ENCODE measurements at regions not wholly inside any gene's neighbourhood (a gene's known extent, or its start where the extent isn't known, plus 50 kb on each side); places are given as distances from the start of the nearest gene placed in this dataset.
"Not testable (repeated sequence)": the region's sequence is repeated elsewhere in the genome, so short reads cannot be mapped to it uniquely, and the experiment has no call there.

- DNase-seq = no peak
These were observed 283.1 kb upstream of the CYRIA start for GRCh38 chr2:16948710-16949109.

- no peak for DNase-seq
These were observed 282.4 kb upstream of the CYRIA start for GRCh38 chr2:16948053-16948452.

DNA sequence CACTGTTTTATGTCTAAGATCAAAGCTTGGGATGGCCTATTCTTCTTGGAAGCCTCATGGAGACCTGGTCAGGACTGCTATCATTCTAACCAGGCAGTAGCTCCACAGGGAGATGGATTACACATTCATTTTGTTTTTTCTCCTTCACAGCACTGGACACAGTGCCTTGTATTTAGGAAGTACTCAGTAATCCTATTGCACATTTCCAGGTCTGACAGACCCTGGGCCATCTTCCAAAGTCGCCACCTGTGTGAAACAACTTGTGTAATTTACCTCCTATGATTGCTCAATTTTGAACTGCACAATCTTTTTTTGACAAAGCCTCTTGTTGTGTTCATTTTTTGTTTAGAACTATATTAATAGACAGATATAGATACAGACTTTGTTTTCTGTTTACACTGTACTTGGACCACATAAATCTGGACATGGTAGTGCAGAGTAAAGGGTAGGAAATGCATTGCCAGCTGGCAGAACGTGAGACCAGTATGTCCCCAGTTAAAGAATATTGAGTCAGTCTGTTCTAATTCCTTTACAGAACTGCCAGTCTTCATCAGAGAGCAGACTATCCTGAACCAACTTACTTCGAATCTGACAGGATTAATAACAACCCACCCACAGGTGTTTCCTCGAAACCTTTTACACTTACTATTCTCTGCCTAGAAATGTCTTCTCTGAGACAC, 277.8 kb upstream of the CYRIA start:
- DNase-seq = no peak

DNA sequence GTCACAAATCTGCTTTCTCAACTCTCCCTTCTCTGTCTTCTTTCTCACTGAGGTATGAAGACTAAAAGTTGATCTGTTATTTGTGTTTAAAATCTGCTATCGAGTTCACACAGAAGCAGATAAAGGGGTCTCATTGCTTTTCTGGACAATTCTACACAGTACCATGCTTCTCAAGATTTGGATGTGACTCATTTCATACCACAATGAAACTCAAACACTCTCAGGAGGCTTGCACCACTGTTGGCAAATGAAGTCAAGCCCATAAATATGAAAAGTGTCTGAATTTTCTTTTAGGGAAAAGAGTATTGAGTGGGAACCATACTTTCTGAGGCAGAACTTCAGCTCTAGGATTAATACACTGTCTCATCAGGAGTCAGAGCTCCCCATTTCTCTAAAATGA, 274.6 kb upstream of the CYRIA start:
- no peak for DNase-seq

DNA sequence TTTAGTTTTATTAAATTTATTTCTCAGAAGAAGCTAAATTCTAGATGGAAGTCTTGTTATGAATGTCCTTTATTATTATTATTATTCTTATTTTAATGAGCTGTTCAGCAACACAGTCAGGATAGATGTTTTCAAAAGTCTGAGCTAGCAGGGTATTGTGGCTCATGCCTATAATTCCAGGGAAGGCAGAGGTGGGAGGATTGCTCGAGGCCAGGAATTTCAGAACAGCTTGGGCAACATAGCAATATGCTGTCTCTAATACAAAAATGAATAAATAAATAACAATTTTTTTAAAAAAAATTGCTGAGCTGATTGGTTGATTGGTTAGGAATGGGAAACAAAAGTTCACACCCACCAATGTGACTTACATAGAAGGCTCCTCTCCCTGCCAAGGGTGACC, 274.1 kb upstream of the CYRIA start:
- DNase-seq = no peak

DNA sequence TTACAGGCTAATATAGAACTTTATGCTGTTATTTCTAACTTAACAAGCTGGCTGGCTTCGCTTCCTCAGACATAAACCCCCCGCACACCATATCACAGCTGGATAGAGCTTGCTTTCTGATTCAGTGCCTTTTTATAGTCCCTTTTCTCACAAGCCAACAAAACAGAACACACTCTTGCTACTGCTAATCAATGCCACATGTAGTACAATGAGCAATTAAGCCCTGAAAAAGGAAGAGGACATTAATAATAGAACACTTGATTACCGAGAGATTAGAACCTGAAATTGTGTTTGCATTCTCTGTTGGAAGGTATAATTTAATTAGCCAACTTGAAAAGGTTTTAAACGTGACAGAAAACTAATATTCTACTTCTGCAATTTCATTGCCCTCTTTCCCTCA, 267.7 kb upstream of the CYRIA start:
- DNase-seq = no peak

GRCh38 chr2:16932826-16933225, 267.2 kb upstream of the CYRIA start:
- no peak for DNase-seq

DNA sequence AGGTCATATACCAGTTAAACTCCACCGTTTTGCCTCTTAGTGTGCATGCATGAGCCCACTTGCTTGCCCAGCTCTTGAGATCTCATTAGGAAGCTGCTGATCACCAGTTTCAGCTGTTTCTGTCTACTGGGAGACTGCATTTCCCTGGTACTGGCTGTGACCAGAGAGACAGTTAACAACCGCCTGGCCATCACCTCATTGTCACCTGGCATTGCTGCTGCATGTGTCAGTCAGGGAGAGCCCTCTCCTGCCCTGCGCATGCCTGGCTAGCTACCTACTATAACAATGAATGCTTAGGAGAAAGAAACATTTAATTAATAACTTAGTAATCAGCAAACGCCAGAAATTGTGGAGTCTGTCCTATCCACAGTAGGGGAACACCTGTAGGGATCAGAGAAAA, 265.8 kb upstream of the CYRIA start:
- no peak for DNase-seq

GRCh38 chr2:16927398-16927797, 261.8 kb upstream of the CYRIA start:
- no peak for DNase-seq

DNA sequence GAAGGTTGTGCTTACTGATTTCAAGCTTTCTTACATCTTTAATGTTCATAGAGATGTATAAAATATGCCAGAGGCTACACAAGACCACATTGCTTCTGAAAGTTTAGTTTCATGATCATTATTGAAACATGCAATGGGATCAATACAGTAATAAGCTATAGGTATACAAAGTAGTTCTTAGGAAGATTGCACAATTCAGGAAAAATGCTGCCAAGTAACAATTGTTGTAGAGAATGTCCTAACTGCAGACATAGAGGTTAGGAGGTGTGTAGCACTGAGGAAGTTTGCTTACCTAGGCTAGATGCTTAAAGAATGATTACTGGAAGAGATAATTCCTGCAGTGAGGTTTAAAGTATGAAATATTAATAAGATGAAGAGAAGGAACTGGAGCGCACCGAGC, 259.5 kb upstream of the CYRIA start:
- DNase-seq = no peak

DNA sequence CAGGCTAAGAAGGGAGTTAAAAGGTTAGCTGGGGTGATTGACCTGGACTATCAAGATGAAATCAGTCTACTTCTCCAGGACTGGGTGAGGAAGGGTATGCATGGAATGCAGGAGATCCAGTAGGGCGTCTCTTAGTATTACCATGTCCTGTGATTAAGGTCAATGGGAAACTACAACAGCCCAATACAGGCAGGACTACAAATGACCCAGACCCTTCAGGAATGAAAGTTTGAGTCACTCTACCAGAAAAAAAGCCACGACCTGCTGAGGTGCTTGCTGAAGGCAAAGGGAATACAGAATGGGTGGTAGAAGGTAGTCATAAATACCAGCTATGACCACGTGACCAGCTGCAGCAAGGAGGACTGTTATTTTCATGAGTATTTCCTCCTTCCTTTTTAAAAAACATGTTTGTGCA, 249.7 kb upstream of the CYRIA start:
- DNase-seq = not testable (repeated sequence)

DNA sequence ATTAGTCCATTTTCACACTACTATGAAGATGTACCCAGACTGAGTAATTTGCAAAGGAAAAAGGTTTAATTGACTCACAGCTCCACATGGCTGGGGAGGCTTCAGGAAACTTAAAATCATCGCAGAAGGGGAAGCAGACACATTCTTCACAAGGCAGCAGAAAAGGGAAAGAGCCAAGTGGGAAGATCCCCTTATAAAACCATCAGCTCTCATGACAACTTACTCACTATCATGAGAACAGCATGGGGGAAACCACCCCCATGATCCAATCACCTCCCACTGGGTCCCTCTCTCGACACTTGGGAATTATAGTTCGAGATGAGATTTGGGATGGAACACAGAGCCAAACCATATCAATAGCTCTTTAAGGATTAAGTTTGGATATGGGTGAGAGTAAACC, 246.1 kb upstream of the CYRIA start:
- peak; percentile 76 to 87 (median 85) for DNase-seq

DNA sequence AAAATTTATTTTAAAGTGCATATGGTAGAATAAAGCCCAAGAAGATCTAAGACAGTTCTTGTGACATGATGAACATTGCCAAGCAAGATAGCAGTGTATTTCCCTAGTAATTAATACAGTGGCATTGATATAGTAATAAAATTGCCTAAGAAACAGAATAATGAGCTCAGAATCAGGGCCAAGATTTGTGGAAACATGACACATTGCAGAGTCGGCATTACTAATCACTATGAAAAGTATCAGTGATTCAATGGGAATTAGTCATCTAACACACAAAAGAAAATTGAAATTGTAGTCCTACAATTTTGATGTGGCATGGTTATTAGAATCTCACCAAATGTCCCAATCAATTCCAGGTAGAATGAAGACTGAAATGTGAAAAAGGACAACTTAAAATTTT, 243.0 kb upstream of the CYRIA start:
- DNase-seq = peak; percentile 51 to 83 (median 72)

GRCh38 chr2:16907645-16908282, 242.1 kb upstream of the CYRIA start:
- no peak for DNase-seq

- not testable (repeated sequence) for DNase-seq
These were observed 239.7 kb upstream of the CYRIA start for GRCh38 chr2:16905325-16905724.

GRCh38 chr2:16900405-16901025, 234.9 kb upstream of the CYRIA start:
- peak; percentile 53 to 72 (median 67) for DNase-seq

DNA sequence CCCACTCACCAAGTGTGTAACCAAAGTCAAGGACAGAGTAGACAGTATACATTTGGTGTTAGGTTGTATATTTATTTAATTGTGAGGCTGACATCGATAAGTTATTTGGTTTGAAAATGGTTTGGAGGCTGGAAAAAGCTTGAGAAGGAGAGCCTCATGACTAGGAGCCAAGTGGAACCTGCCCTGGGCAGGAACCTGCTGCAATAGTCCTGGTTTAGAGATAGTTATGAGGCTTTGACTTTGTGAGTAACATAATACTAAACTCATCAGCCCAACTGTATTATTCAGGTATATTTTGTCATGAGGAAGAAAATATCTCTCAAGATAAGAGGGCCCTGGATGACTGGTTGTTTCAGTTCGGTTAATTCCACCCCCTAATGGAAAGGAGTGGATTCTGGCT, 234.3 kb upstream of the CYRIA start:
- DNase-seq = no peak

- DNase-seq = no peak
These were observed 224.4 kb upstream of the CYRIA start for GRCh38 chr2:16890081-16890480.

DNA sequence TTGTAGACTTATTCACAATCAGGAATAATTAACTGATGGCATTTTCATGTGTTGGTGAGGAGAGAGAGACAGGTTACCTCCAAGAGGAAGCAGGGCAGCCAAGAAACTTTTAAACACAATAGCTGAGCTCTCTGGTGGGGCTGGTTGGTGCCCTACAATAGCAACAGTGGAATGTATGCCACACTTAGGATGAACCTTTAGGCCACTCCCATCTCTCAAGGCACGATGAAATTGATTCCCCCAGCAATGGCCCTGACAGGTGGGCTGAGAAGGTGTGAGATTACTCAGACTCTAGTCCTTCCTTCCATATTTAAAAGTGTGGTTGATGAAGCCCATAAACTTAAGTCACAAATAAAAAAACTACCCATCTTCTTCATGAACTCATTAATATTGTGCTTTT, 219.4 kb upstream of the CYRIA start:
- no peak for DNase-seq

- DNase-seq = no peak
These were observed 217.1 kb upstream of the CYRIA start for GRCh38 chr2:16882706-16883105.

DNA sequence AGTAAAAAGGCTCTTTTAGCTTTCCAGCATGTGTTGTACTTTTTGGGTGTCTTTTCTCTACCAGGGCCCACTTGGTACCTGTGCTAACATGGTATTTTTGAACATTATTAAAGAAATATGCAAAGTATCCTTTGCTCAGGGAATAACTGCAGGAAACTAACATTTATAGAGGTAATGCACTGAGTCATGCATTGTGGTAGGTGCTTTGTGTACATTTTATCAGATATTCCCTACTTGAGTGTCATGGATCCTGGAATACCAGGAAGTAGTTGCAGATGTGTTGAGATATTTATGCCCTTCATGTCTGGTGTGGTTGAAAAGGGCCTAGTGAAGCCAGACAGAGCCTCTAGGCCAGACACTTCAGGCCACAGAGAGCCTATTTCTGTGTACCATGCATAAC, 215.5 kb upstream of the CYRIA start:
- DNase-seq = no peak

GRCh38 chr2:16871411-16871810, 205.8 kb upstream of the CYRIA start:
- DNase-seq = peak in 2 of 3 donors; percentile 18 to 72

GRCh38 chr2:16870491-16871076, 204.9 kb upstream of the CYRIA start:
- DNase-seq = peak in 2 of 3 donors; percentile 22 to 54

- DNase-seq = no peak
These were observed 204.1 kb upstream of the CYRIA start for GRCh38 chr2:16869711-16870110.
